ENCODE measurements at regions not wholly inside any gene's neighbourhood (a gene's known extent, or its start where the extent isn't known, plus 50 kb on each side); places are given as distances from the start of the nearest gene placed in this dataset.
"Not testable (repeated sequence)": the region's sequence is repeated elsewhere in the genome, so short reads cannot be mapped to it uniquely, and the experiment has no call there.

DNA sequence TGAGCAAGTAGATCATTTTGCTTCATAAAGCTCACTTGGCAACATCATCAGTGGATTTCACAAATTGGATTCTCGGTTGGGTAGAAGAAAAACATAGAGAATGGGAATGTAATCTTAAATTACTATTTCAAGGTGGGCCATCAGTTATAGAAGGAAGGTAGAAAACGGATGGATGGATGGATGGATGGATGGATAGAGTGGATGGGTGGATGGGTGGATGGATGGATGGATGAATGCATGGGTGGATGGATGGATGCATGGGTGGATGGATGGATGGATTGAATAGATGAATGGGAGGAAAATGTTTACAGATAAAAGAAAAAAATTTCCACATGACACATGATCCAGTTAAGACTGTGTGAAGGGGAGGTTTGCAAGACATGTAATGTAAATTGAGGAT is 159.7 kb downstream of the MEX3B start:
- TF ChIP-seq, protein P1, sequence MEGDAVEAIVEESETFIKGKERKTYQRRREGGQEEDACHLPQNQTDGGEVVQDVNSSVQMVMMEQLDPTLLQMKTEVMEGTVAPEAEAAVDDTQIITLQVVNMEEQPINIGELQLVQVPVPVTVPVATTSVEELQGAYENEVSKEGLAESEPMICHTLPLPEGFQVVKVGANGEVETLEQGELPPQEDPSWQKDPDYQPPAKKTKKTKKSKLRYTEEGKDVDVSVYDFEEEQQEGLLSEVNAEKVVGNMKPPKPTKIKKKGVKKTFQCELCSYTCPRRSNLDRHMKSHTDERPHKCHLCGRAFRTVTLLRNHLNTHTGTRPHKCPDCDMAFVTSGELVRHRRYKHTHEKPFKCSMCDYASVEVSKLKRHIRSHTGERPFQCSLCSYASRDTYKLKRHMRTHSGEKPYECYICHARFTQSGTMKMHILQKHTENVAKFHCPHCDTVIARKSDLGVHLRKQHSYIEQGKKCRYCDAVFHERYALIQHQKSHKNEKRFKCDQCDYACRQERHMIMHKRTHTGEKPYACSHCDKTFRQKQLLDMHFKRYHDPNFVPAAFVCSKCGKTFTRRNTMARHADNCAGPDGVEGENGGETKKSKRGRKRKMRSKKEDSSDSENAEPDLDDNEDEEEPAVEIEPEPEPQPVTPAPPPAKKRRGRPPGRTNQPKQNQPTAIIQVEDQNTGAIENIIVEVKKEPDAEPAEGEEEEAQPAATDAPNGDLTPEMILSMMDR (IDR thresholded peaks at IDR 0.05; ENCODE audit: insufficient read depth, low read length, severe bottlenecking) = no peak
- Histone ChIP-seq H3K27me3 (ENCODE audit: control insufficient read depth, insufficient read depth, low read length) (no peaks in the 10 kb centered on the region), H3K4me3 (ENCODE audit: low read depth, low read length) (no peak overlapping the region), H3K36me3 (ENCODE audit: control insufficient read depth, insufficient read depth, low read length) (no peaks in the 10 kb centered on the region)
- no peak for FAIRE-seq
- DNase-seq (ENCODE audit: low read depth) = no peak

DNA sequence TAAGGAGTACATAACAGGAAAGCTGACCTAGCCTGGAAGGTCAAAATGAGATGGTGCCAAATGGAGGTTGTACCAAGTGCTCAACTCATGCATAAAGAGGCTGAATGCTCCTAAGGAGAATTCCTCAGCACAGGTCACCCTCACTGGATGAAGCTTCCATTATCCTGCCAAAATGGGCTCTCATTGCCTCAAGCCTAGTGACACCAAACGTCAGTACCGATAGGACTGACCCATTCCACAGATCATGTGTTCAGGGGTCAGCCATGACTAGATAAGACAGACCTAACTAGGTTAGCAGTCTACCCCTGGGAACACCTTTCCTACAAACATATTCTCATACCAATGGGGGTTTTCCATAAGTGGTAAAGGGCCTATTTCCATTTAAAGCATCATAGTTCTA is 160.7 kb downstream of the MEX3B start:
- no peaks in the 10 kb centered on the region for H3K36me3 ChIP-seq (ENCODE audit: control insufficient read depth, insufficient read depth, low read length)
- no peak for DNase-seq (ENCODE audit: low read depth)
- H3K4me3 ChIP-seq (ENCODE audit: low read depth, low read length) = no peak overlapping the region
- no peak for FAIRE-seq
- H3K27me3 ChIP-seq (ENCODE audit: control insufficient read depth, insufficient read depth, low read length) = no peaks in the 10 kb centered on the region
- TF ChIP-seq, protein P1 (IDR thresholded peaks at IDR 0.05; ENCODE audit: insufficient read depth, low read length, severe bottlenecking) = no peak

DNA sequence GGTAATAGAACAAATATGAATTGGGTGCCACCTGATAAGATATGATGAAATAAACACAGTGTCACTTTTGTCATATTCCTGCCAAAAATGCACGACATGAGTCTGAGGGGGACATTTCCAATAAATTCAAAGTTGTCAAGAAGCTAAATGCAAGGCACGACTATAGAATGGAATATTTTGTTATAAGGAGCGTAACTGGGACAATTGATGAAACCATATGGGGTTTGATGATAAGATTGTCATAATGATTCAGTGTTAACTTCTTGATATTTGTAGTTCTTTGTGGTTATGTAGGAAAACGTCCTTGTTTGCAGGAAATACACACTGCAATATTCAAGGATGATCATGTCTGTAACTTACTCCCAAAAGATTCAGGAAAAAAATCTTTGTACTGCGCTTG is 163.3 kb downstream of the MEX3B start:
- DNase-seq (ENCODE audit: low read depth) = no peak
- no peak for FAIRE-seq
- TF ChIP-seq, protein P1 (IDR thresholded peaks at IDR 0.05; ENCODE audit: insufficient read depth, low read length, severe bottlenecking) = no peak
- Histone ChIP-seq H3K36me3 (ENCODE audit: control insufficient read depth, insufficient read depth, low read length) (no peaks in the 10 kb centered on the region), H3K27me3 (ENCODE audit: control insufficient read depth, insufficient read depth, low read length) (no peaks in the 10 kb centered on the region), H3K4me3 (ENCODE audit: low read depth, low read length) (no peak overlapping the region)

DNA sequence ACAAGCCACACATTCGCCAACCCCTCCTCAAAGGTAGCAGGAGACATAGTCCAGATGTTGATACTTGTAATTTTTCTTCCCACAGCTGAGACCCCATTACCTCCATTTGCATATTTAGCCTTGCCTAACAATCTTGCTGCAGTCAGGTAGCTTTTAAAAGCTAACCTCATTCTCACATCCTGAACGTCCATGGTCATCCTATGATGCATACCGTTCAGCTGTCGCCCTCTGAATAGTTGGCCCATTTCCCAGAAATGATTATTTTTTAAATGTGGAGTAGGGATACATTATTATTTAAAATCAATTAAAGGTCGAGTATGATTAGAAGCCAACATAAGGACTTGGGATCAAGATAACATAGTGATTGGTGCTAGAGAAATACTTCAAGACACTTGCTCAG is 165.0 kb downstream of the MEX3B start:
- TF ChIP-seq, protein P1 (IDR thresholded peaks at IDR 0.05; ENCODE audit: insufficient read depth, low read length, severe bottlenecking) = no peak
- FAIRE-seq = no peak
- DNase-seq (ENCODE audit: low read depth) = no peak
- no peak overlapping the region for H3K4me3 ChIP-seq (ENCODE audit: low read depth, low read length)
- H3K27me3 ChIP-seq (ENCODE audit: control insufficient read depth, insufficient read depth, low read length) = no peaks in the 10 kb centered on the region
- no peaks in the 10 kb centered on the region for H3K36me3 ChIP-seq (ENCODE audit: control insufficient read depth, insufficient read depth, low read length)

DNA sequence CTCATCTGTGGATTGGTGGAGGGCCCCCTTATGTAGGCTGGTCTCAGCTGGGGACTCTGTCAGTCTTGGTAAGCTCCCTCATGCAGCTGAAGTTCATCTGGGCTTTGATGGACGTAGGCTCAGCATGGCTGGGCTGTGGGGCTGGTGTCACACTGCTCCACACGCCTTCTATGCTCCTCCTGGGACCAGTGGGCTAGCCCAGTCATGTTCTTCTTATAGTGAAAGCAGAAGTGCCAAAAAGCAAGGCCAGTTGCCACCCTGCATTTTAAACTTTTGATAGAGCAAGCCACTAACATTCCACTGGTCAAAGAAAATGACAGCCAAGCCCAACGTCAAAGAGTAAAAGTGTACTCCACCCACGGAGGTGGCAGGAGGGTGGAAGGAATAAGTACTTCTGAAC is 165.5 kb downstream of the MEX3B start:
- FAIRE-seq (no peak), DNase-seq (ENCODE audit: low read depth) (no peak)
- Histone ChIP-seq H3K4me3 (ENCODE audit: low read depth, low read length) (no peak overlapping the region), H3K36me3 (ENCODE audit: control insufficient read depth, insufficient read depth, low read length) (no peaks in the 10 kb centered on the region), H3K27me3 (ENCODE audit: control insufficient read depth, insufficient read depth, low read length) (no peaks in the 10 kb centered on the region)
- TF ChIP-seq, protein P1 (IDR thresholded peaks at IDR 0.05; ENCODE audit: insufficient read depth, low read length, severe bottlenecking) = no peak

DNA sequence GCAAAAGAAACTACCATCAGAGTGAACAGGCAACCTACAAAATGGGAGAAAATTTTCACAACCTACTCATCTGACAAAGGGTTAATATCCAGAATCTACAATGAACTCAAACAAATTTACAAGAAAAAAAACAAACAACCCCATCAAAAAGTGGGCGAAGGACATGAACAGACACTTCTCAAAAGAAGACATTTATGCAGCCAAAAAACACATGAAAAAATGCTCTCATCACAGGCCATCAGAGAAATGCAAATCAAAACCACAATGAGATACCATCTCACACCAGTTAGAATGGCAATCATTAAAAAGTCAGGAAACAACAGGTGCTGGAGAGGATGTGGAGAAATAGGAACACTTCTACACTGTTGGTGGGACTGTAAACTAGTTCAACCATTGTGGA is 170.1 kb downstream of the MEX3B start:
- not testable (repeated sequence) for H3K27me3 ChIP-seq (ENCODE audit: control insufficient read depth, insufficient read depth, low read length); DNase-seq (ENCODE audit: low read depth); H3K36me3 ChIP-seq (ENCODE audit: control insufficient read depth, insufficient read depth, low read length); H3K4me3 ChIP-seq (ENCODE audit: low read depth, low read length); FAIRE-seq

DNA sequence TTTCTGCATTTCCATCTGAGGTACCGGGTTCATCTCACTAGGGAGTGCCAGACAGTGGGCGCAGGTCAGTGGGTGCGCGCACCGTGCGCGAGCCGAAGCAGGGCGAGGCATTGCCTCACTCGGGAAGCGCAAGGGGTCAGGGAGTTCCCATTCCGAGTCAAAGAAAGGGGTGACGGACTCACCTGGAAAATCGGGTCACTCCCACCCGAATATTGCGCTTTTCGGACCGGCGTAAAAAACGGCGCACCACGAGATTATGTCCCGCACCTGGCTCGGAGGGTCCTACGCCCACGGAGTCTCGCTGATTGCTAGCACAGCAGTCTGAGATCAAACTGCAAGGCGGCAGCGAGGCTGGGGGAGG is 175.1 kb downstream of the MEX3B start:
- not testable (repeated sequence) for H3K27me3 ChIP-seq (ENCODE audit: control insufficient read depth, insufficient read depth, low read length); FAIRE-seq; H3K4me3 ChIP-seq (ENCODE audit: low read depth, low read length); DNase-seq (ENCODE audit: low read depth); H3K36me3 ChIP-seq (ENCODE audit: control insufficient read depth, insufficient read depth, low read length)

DNA sequence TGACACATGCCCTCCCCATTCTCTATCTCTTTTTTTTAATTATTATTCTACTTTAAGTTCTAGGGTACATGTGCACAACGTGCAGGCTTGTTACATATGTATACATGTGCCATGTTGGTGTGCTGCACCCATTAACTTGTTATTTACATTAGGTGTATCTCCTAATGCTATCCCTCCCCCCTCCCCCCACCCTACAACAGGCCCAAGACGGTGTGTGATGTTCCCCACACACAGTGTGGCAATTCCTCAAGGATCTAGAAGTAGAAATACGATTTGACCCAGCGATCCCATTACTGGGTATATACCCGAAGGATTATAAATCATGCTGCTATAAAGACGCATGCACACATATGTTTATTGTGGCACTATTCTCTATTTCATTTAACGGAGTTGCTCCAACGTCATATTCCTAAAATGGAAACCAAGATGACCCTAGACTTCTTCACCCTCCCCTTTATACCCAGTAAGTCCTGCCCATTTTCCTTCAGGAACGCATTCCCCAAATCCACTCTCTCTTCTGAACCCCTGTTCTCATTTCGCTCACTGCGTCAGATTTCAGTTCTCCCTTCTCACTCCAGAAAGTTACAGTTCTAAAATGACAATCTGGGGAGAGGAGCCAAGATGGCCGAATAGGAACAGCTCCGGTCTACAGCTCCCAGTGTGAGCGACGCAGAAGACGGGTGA is 175.6 kb downstream of the MEX3B start:
- H3K36me3 ChIP-seq (ENCODE audit: control insufficient read depth, insufficient read depth, low read length); FAIRE-seq; H3K4me3 ChIP-seq (ENCODE audit: low read depth, low read length); DNase-seq (ENCODE audit: low read depth); H3K27me3 ChIP-seq (ENCODE audit: control insufficient read depth, insufficient read depth, low read length): not testable (repeated sequence)

All from bronchial epithelial cell (primary cell).